NB4 (cell line): ENCODE measurements at regions not wholly inside any gene's neighbourhood (a gene's known extent, or its start where the extent isn't known, plus 50 kb on each side); places are given as distances from the start of the nearest gene placed in this dataset.

Experiments
- DNase-seq: peaks from one replicate; pipeline ENCODE4 v3.0.0; 2010; ENCODE audit warnings: low read depth
- H3K4me3 ChIP-seq: one replicate; pipeline ENCODE4 v1.5.1; 2011; ENCODE audit warnings: mild to moderate bottlenecking, low read depth, low read length, moderate library complexity
- MYC ChIP-seq: IDR thresholded peaks from 2 replicates; pipeline ENCODE4 v1.6.1; 2011; ENCODE audit warnings: low read depth, low read length
- POLR2A ChIP-seq: IDR thresholded peaks from 2 replicates; pipeline ENCODE4 v1.6.1; 2011; ENCODE audit warnings: mild to moderate bottlenecking; ENCODE audit not compliant: insufficient read length; ENCODE audit errors: extremely low read depth
- TF ChIP-seq, protein P1 (sequence below): IDR thresholded peaks from one replicate; pipeline ENCODE4 v1.5.1; 2012; ENCODE audit warnings: low read depth, low read length
- TF ChIP-seq, protein P2 (sequence below): IDR thresholded peaks from 2 replicates; pipeline ENCODE4 v1.6.1; 2011; ENCODE audit warnings: low read depth, low read length

DNA sequence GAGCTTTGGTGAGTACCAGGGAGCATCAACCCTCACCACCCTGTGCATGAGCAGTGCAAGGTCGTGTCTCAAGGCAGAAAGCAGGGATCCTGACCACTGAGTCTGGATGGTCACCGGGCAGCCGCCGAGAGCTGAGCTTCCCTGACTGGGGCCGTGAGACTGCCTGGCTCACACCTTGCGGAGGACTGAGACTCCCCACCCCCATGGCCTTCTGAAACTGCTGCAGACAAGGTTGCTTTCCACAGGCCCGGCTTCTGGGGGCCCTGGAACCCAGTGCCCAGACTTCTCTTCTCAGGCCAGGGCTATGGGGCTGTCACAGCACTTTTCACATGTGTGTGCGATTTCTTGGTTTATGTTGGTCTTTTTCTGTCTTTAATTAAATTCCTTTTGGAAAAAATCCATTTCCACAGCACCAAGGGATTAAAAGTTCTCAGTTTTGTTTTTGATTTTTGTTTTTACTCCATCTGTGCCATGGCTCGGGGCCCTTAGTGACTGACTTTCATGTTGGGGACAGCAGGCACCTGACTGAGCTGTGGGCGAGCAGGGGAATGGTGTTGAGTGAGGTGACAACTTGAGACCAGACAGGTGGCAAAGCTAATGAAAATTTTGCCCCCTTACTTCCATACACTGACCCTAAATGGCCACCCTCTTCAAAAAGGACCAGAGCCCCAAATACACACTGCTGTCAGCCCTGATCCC, 297.9 kb downstream of the CYP26B1 start:
- TF ChIP-seq, protein P1, sequence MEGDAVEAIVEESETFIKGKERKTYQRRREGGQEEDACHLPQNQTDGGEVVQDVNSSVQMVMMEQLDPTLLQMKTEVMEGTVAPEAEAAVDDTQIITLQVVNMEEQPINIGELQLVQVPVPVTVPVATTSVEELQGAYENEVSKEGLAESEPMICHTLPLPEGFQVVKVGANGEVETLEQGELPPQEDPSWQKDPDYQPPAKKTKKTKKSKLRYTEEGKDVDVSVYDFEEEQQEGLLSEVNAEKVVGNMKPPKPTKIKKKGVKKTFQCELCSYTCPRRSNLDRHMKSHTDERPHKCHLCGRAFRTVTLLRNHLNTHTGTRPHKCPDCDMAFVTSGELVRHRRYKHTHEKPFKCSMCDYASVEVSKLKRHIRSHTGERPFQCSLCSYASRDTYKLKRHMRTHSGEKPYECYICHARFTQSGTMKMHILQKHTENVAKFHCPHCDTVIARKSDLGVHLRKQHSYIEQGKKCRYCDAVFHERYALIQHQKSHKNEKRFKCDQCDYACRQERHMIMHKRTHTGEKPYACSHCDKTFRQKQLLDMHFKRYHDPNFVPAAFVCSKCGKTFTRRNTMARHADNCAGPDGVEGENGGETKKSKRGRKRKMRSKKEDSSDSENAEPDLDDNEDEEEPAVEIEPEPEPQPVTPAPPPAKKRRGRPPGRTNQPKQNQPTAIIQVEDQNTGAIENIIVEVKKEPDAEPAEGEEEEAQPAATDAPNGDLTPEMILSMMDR: no peak
- TF ChIP-seq, protein P2, sequence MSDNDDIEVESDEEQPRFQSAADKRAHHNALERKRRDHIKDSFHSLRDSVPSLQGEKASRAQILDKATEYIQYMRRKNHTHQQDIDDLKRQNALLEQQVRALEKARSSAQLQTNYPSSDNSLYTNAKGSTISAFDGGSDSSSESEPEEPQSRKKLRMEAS: no peak
- TF ChIP-seq MYC (no peak), POLR2A (no peak)
- no peak for DNase-seq
- H3K4me3 ChIP-seq: no peak overlapping the region

DNA sequence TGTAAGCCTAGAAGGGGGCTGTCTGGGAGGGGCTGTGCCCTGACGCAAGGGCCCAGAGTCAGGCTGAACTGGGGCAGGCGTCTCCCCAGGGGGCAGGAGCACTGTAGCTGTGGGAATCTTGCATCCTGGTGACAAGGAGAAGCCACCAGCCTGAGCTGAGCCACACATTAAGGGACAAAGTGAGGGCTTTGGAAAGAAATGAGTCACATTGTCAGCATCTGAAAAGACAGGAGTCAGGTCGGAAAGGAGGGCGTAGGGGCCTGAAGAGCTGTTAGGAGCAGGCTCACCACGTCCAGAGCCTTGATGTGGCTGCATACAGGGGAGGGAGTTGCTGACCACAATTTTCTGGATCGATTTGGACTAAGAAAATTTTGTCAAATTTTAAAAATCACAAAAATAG, 298.6 kb downstream of the CYP26B1 start:
- TF ChIP-seq POLR2A: no peak
- TF ChIP-seq, protein P1: no peak
- H3K4me3 ChIP-seq: no peak overlapping the region
- no peak for DNase-seq

DNA sequence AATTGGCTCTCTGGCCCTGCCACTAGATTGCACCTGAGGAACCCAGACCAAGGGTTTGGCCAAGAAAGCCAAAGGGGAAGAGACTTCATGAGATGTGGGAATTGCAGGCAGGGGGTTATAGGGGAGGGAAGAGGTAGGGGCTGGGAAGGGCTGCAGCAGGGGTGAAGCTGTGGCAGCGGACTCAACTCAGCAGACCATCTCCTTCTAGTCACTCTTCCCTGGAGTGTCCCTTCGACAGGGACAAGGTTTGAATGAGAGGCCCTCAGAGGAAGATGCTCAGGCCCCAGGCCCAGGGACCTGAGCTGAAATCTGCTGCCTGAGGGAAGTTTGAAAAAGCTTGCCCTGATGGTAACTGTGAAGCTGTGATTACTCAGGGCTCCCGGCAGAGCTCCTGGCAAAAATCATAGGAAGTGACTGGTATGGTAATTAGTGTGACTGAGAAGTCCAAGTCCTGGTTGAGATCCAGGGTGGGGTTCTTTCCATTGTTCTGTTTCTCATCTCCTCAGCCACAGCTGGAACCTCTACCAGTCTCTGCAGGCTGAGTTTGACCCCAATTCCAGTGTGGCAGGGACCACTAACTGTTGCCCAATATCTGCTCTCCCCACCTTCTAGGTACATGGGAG, 300.9 kb downstream of the CYP26B1 start:
- no peak for DNase-seq
- no peak overlapping the region for H3K4me3 ChIP-seq
- no peak for TF ChIP-seq POLR2A
- TF ChIP-seq, protein P1: no peak
- TF ChIP-seq MYC: no peak
- TF ChIP-seq, protein P2: no peak

DNA sequence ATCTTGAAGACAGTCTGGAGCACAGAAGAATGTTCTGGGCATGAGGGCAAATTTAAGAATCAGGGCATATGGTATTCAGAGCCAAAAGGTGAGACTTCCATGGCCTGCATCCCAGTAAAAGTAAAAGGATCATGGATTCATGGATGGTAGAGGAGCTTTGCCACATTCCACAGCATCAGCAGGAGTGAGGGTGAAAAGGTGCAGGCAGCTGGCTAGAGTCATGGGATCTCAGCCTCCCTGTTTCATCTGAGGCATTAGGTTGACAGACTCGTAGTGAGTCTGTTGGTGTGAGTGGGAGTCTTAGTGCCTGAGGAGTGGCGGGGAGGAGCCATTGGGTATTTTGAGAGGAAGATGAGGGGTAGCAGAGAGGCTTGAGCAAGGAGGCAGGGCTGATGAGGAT, 301.6 kb downstream of the CYP26B1 start:
- no peak for DNase-seq
- no peak overlapping the region for H3K4me3 ChIP-seq
- no peak for TF ChIP-seq MYC
- TF ChIP-seq, protein P2: no peak
- TF ChIP-seq, protein P1: no peak
- TF ChIP-seq POLR2A: no peak

DNA sequence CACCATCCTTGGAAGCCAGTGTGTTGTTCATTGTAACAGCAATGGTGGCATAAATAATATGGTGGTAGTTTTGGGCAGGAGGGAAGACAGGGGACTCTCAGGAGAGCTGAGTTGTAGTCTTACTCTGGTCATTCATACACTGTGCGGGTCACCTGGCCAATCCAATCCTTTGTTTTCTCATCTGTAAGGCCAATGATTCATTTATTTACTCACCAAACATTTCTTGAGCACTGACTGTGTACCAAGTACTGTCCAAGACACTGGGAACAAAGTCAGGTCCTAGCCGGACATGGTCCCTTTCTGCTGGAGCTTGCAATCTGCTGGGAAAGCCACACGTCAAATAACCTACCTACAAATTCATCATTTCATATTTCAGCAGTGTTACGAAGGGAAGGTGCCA, 302.7 kb downstream of the CYP26B1 start:
- TF ChIP-seq POLR2A (no peak), MYC (no peak)
- TF ChIP-seq, protein P1: no peak
- TF ChIP-seq, protein P2: no peak
- H3K4me3 ChIP-seq: no peak overlapping the region
- DNase-seq: no peak
